ENCODE measurements at regions not wholly inside any gene's neighbourhood (a gene's known extent, or its start where the extent isn't known, plus 50 kb on each side); places are given as distances from the start of the nearest gene placed in this dataset.

- intact Hi-C loops (cut with DNase I), result no loop called here
- DNase-seq (no peak), ATAC-seq (no peak)
- 71% methylated on average over 1 of the region's 3 CpGs for WGBS (ENCODE audit: insufficient coverage, low coverage, low lambda C conversion rate, missing lambda C conversion rate)
- Histone ChIP-seq H3K9me3 (no peaks in the 10 kb centered on the region), H3K4me1 (no peaks in the 10 kb centered on the region), H3K27ac (no peak overlapping the region), H3K4me3 (no peak overlapping the region), H3K36me3 (no peaks in the 10 kb centered on the region), H3K27me3 (no peaks in the 10 kb centered on the region)
- TF ChIP-seq CTCF (IDR thresholded peaks at IDR 0.05) (no peak), POLR2A (IDR thresholded peaks at IDR 0.05) (no peak)
Measured at GRCh38 chr7:68147614-68148238, 1151.1 kb downstream of the TYW1 start.

GRCh38 chr7:68148440-68148839 lies 1151.8 kb downstream of the TYW1 start:
- TF ChIP-seq POLR2A (IDR thresholded peaks at IDR 0.05) (no peak), CTCF (IDR thresholded peaks at IDR 0.05) (no peak)
- Histone ChIP-seq H3K4me1 (no peaks in the 10 kb centered on the region), H3K27ac (no peak overlapping the region), H3K27me3 (no peaks in the 10 kb centered on the region), H3K9me3 (no peaks in the 10 kb centered on the region), H3K36me3 (no peaks in the 10 kb centered on the region), H3K4me3 (no peak overlapping the region)
- ATAC-seq, result no peak
- WGBS (ENCODE audit: insufficient coverage, low coverage, low lambda C conversion rate, missing lambda C conversion rate), result 55% methylated on average over 2 of the region's 2 CpGs
- intact Hi-C loops (cut with DNase I), result no loop called here
- DNase-seq, result no peak

GRCh38 chr7:68152205-68152604 lies 1155.6 kb downstream of the TYW1 start:
- TF ChIP-seq CTCF (IDR thresholded peaks at IDR 0.05), result no peak
- no peak for TF ChIP-seq POLR2A (IDR thresholded peaks at IDR 0.05)
- no peak overlapping the region for H3K27ac ChIP-seq
- no peak for DNase-seq
- intact Hi-C loops (cut with DNase I), result no loop called here
- no peak overlapping the region for H3K4me3 ChIP-seq
- H3K27me3 ChIP-seq, result no peaks in the 10 kb centered on the region
- no peaks in the 10 kb centered on the region for H3K4me1 ChIP-seq
- H3K36me3 ChIP-seq, result no peaks in the 10 kb centered on the region
- WGBS (ENCODE audit: insufficient coverage, low coverage, low lambda C conversion rate, missing lambda C conversion rate), result 47% methylated on average over 2 of the region's 2 CpGs
- H3K9me3 ChIP-seq, result no peaks in the 10 kb centered on the region
- no peak for ATAC-seq

- intact Hi-C loops (cut with DNase I), result no loop called here
- 52% methylated on average over 2 of the region's 2 CpGs for WGBS (ENCODE audit: insufficient coverage, low coverage, low lambda C conversion rate, missing lambda C conversion rate)
- TF ChIP-seq POLR2A (IDR thresholded peaks at IDR 0.05) (no peak), CTCF (IDR thresholded peaks at IDR 0.05) (no peak)
Measured at GRCh38 chr7:68155676-68156075, 1159.0 kb downstream of the TYW1 start.

More at GRCh38 chr7:68155676-68156075, 1159.0 kb downstream of the TYW1 start:
- no peaks in the 10 kb centered on the region for H3K9me3 ChIP-seq
- no peak overlapping the region for H3K4me3 ChIP-seq
- no peak for ATAC-seq
- no peak for DNase-seq
- H3K27me3 ChIP-seq, result no peaks in the 10 kb centered on the region
- no peak overlapping the region for H3K27ac ChIP-seq
- H3K36me3 ChIP-seq, result no peaks in the 10 kb centered on the region
- H3K4me1 ChIP-seq, result no peaks in the 10 kb centered on the region
